Endometrium (tissue), 2 donors: ENCODE measurements at regions not wholly inside any gene's neighbourhood (a gene's known extent, or its start where the extent isn't known, plus 50 kb on each side); places are given as distances from the start of the nearest gene placed in this dataset.

Experiments
- FAIRE-seq: peaks from 2 replicates; lab custom pipeline; 2012; peaks lifted over from hg19 to GRCh38; lab: Jason Lieb, UNC
- donor health status: control.
- donor health status: control.

DNA sequence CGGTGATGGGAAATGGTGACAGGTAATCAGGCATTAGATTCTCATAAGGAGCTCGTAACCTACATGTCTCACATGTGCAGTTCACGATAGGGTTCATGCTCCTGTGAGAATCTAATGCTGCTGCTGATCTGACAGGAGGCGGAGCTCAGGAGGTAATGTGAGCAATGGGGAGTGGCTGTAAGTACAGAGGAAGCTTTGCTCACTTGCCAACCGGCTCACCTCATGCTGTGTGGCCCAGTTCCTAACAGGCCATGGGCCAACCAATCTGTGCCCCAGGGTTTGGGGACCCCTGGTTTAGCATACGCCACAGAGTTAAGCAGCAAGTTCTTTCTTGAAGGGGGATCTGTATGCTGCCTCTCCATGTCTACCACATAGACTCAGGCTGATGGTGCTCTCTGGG, 133.1 kb downstream of the IQUB start:
- no peak for FAIRE-seq

GRCh38 chr7:123400196-123400595, 134.2 kb downstream of the IQUB start:
- no peak for FAIRE-seq

DNA sequence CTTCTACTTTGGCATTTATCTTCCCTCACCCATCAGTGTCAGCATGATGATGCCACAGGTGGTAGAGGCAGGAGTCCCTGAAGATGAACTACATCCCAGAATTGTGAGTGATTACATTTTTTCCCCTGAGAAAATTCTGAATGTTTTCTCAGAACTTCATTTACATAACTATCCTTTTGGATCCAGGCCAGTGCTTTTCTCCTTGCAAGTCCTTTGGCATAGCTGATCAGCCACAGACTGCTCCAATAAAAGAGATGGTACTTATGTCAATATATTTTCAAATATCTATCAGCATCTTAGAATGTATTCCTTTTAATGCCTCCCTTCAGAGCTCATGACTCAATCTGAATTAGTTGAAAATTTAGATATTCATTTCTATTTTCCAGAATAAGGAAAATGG, 135.5 kb downstream of the IQUB start:
- no peak for FAIRE-seq

DNA sequence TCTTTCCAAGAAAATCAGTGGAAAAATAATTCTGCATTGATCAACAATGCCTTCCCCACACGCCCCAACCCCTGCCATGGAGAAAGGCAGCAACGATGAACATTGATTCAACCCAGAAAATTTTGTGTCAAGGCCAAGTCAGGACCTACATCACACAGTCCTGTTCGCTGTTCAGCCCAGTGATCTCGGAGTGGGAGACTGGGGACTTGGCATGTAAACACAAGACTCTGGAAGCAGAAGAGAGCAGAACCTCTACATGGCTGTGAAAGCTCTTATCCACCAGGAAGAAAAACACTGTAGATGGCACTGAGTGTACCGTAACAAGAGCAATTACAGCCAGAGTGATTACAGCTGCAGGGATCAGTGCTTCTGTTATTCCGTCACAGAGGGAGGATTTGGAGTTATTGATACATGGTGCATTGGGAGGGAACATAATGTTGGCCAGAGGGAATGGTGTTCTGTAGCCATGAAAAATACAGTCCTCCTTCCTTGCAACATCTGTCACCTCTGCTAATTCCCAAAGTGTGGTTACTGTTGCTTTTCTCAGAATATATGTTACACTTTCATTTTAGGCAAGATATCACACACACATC, 136.6 kb downstream of the IQUB start:
- FAIRE-seq: no peak

DNA sequence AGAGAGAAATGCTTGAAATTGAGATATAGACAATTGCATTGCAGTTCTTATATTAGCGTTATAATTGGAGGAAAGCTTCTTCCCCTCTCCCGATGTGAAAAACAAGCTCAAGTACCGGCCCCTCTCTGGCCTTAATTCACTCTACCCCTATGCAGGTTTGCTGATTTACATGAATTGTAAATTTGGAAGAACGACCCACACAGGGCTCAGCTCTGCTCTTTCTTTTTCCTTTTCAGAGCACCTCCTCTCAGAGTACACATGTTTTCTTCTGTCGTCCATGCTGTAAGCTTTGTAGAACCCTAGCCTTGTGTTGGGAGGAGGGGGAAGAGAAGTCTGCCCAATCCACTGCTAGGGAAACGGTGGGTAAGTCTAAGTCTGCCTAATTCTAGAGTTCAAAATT, 140.8 kb downstream of the IQUB start:
- FAIRE-seq: no peak

DNA sequence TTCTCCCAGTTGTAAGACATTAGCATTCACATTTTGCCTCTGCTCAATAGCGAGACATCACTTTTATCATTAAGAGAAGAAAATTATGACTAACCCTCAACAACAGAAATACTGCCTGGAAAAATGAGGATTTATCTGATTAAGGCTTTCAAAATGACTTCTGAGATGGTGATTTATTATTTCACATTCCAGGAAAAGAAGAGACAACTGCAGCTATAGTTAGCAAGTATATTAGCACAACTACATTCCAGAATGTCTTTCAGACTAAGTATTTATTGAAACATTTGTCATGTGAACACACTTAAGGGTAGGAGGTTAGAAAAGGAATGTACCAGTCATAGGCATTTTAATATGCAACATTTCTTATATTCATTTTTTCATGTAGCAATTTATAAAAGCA, 162.0 kb downstream of the IQUB start:
- FAIRE-seq: no peak

DNA sequence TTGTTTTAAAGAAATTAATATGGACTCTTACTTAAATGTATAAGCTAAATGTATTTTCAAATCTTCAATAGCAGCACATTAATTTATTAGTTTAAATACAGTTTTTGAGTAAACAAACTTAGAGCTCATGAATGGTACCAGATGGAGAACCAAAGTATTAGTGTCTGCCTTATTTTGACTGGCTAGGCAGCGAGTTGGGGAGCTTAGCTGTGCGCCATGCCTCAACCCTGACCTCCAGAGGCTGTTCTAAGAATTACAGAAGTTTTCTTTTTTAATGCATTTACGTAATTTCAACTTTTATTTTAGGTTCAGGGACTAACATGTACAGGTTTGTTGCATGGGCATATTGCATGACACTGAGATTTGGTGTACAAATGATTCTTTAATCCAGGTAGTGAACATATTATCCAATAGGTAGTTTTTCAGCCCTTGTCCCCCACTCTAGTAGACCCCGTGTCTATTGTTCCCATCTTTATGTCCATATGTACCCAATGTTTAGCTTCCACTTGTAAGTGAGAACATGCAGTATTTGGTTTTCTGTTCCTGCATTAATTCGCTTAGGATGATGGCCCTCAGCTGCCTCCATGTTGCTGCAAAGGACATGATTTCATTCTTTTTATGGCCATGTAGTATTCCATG, 166.8 kb downstream of the IQUB start:
- FAIRE-seq: no peak

- FAIRE-seq: no peak
These were observed 167.3 kb upstream of the SLC13A1 start for GRCh38 chr7:123367031-123367430.

DNA sequence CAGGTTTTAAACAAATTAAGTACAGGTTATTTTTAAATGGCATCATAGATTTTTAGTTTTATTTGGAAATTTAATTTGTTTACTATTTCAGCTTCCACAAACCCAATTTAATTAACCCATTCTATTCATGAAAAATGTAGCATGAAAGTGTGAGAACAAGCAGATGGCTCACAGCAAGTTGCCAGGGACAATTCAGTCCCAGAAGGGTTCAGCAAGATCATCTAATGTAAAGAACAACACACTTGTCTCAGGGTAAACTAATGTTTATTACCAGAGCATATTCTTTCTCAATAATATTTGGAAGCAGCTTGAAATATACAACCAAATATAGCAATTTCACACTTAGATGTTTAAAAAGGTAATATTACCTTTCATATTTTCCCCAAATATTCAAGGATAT, 166.9 kb upstream of the SLC13A1 start:
- no peak for FAIRE-seq

DNA sequence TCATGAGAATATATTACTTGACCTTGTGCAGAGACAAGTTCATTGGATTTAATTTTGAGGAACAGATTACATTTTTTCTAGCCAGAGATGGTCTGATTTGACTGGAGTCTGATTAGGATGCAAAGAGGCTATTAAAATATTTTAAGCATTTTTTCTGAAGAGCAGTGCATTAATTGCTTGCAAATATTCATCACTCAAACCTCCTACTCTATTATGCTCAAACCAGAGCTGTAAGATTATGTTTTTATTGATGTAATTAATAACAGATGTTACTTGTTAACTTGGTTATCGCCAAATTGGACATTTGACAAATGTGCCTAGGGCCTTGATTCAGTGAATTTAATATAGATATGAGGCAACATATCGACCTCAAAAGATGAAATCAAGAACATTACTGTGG, 160.9 kb upstream of the SLC13A1 start:
- no peak for FAIRE-seq

DNA sequence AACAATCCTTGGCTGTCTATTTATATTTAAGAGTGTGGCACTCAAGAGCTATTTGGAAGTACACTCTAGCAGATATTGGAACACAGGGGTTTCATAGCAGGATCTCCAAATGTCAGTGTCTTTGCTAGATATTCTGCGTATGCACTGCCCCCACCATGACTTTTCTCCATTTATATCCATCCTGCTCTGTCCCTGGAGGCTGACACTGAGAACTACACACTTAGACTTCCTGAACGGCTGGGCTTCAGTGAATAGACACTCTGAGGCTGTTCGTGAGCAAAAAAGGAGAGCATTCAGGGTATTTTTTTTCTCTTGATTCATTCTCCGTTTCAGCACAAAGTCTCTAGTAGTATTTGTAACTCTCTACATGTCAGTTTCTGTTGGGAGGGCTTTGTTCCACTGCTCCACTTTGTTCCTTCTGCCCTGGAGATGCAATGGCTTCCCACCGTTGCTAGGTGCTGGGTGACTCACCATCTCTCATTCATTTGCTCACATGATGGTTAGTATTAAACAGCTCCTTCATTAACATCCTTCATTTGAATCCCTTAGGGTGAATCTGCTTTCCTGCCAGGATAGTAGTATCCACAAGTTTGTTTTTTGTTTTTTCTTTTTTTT, 155.9 kb upstream of the SLC13A1 start:
- no peak for FAIRE-seq

DNA sequence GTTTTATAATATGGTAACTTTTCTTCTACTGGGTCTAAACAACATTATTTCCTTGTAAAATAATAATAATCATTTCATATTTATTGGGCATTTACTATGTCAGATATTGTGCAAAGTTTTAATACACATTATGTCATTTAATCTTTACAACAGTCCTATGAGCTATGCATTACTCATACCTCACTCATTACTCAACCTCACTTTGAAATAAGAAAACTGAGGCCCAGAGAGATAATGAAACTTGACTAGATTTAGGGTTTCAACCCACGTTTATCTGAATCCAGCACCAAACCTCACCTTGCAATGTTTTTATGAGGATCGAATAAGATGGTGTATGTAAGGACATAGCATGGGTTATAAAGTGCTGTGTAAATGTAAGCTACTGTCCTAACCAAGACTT, 153.2 kb upstream of the SLC13A1 start:
- no peak for FAIRE-seq

- FAIRE-seq: no peak
These were observed 152.0 kb upstream of the SLC13A1 start for GRCh38 chr7:123351516-123352505.

- no peak for FAIRE-seq
These were observed 151.3 kb upstream of the SLC13A1 start for GRCh38 chr7:123351027-123351426.

DNA sequence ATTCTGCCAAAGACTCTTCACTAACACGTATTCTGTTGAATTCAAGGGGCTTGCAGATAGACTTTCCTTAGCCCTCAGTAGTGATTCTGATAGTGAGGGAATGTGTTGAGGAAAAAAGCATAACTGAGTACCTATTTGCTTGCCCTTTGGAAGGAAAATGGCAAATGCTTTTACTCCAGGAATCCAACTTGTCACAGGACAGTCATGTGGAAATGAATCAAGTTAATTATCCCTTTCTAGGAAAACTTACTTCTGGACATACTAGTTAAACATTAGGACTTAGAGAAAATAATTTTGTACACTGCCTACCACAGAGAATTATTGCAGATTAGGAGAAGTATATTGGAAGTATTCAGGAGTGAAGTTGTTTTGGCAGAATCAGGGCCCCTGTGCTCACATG, 148.9 kb upstream of the SLC13A1 start:
- no peak for FAIRE-seq

DNA sequence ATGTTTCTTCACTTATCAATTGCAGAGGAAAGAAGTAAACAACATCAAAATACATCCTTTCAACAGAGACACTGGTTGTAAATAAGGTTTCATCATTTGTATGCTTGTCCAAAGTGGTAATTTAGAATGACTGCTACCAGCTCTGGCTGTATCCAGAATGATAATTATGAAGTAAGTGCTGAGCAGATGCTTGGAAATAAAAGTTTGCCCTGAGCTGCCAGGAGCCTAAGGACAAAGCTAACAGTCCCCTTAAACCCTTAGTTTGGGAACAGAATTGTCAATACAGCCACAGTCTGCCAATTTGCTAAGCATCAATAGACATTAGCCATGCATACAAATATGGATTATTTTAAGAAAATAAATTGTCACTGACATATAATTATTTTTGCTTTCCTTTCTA, 147.0 kb upstream of the SLC13A1 start:
- FAIRE-seq: no peak

- FAIRE-seq: no peak
These were observed 143.8 kb upstream of the SLC13A1 start for GRCh38 chr7:123343611-123344010.

DNA sequence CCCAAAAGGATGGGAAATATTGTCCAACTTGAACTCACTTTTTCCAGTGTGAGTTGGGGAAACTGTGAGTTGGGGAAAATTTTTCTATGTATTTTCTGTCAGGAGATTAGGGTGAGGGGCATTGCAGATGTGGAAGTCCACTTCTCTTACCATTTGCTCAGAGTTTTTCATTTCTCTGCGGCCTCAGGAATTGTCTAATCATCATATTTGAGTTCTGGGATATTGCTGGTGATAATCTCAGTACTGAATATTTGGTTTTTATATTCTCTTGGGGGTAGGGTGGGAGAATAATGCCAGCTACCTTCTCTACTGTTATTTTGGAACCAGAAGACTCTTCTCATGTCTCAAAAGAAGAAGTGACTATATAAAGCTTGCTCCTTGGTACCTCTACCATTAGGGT, 141.3 kb upstream of the SLC13A1 start:
- FAIRE-seq: no peak

DNA sequence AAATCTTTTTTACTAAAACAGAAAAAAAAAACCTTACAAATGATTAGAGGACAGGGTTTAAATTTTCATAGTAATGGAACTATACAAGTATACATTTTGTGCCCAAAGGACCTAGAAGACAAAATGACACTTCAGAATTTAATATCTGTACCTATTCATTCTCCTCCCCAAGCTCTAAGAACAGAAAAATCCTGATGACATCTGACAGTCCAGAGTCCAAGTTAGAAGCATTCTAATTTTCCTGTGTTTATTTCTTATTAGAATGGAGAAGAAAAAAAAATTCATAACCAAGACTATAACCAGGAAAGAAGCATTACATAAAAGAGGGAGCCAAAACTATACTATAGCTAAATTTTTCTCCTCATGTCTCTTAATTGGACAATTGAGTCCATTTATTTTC, 138.9 kb upstream of the SLC13A1 start:
- no peak for FAIRE-seq

DNA sequence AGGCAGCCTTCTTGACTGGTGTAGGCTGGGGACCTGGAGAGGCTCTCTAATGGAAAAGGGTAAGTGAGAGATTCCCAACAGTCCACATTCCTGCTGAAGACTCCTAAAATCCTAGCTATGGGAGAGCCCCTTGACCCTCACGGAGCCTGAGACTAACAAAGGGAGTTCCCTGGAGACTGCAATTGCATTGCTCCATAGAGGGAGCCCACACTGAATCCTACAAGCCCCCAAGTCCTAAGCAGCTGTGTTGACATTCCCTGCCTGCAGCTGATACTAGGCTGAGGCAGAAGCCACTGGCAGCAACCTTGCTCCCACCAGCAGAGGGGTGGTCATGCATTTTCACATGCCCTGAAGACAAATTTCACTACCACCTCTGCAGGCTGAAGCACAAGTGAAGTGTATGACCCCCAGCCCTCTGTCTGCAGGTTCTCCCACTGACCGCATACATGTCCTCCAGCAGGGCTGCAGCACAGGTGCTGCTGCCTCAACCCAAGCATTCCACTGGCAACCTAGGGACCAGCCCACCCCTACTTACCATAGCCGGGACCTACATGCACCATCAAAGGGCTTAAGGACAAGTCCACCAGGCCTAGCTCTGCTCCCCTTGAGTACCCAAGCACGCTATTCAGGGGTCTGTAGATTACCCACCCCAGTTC, 130.3 kb upstream of the SLC13A1 start:
- no peak for FAIRE-seq

DNA sequence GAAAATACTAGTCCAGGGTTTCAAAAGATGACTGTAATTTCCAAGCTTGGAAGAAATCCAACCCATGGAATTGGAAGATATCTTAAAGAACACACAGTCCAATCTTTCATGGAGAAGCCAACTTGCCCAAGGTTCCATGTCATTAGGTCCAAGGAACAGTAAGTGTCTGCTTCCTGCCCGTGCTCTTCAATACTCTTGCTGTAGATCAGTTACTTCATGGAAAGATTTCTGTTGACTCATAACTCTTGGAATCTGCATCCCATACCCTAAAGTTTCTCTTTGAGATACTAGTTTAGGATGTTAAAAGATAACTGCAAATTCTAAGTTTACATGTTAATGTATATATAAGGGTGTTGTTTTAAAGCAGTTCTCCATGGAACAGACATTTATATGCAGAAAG, 127.9 kb upstream of the SLC13A1 start:
- no peak for FAIRE-seq

- FAIRE-seq: no peak
These were observed 124.5 kb upstream of the SLC13A1 start for GRCh38 chr7:123324283-123324682.
